Medulla oblongata (tissue), 1 donor: ENCODE measurements at regions not wholly inside any gene's neighbourhood (a gene's known extent, or its start where the extent isn't known, plus 50 kb on each side); places are given as distances from the start of the nearest gene placed in this dataset.

Experiments
- DNase-seq: peaks from one replicate; pipeline ENCODE4 v3.0.0-alpha.2; 2015; ENCODE audit errors: extremely low spot score

GRCh38 chr3:157807280-157807679 lies 298.9 kb downstream of the SHOX2 start:
- no peak for DNase-seq

GRCh38 chr3:157805538-157805937 lies 300.7 kb downstream of the SHOX2 start:
- DNase-seq = no peak

- DNase-seq = no peak
Observed at GRCh38 chr3:157794771-157795170, 291.6 kb upstream of the VEPH1 start.

GRCh38 chr3:157793745-157794144 lies 290.5 kb upstream of the VEPH1 start:
- DNase-seq = no peak

- DNase-seq = no peak
Observed at GRCh38 chr3:157789162-157789561, 285.9 kb upstream of the VEPH1 start.

GRCh38 chr3:157786618-157787017 lies 283.4 kb upstream of the VEPH1 start:
- DNase-seq = no peak

GRCh38 chr3:157786211-157786610 lies 283.0 kb upstream of the VEPH1 start:
- DNase-seq = no peak

- no peak for DNase-seq
Observed at GRCh38 chr3:157785102-157785826, 282.0 kb upstream of the VEPH1 start.

GRCh38 chr3:157782236-157782635 lies 279.0 kb upstream of the VEPH1 start:
- DNase-seq = no peak

GRCh38 chr3:157776861-157777260 lies 273.6 kb upstream of the VEPH1 start:
- DNase-seq = no peak

- no peak for DNase-seq
Observed at GRCh38 chr3:157775446-157775845, 272.2 kb upstream of the VEPH1 start.

GRCh38 chr3:157769378-157769777 lies 266.2 kb upstream of the VEPH1 start:
- no peak for DNase-seq

- DNase-seq = no peak
Observed at GRCh38 chr3:157767607-157768006, 264.4 kb upstream of the VEPH1 start.

GRCh38 chr3:157763644-157764043 lies 260.4 kb upstream of the VEPH1 start:
- no peak for DNase-seq

GRCh38 chr3:157759311-157759710 lies 256.1 kb upstream of the VEPH1 start:
- DNase-seq = no peak

GRCh38 chr3:157755233-157755632 lies 252.0 kb upstream of the VEPH1 start:
- no peak for DNase-seq

- DNase-seq = no peak
Observed at GRCh38 chr3:157754451-157754850, 251.2 kb upstream of the VEPH1 start.

GRCh38 chr3:157753787-157754136 lies 250.5 kb upstream of the VEPH1 start:
- DNase-seq = no peak

- DNase-seq = no peak
Observed at GRCh38 chr3:157752956-157753786, 250.0 kb upstream of the VEPH1 start.

GRCh38 chr3:157752554-157752953 lies 249.3 kb upstream of the VEPH1 start:
- no peak for DNase-seq

- no peak for DNase-seq
Observed at GRCh38 chr3:157751386-157751785, 248.2 kb upstream of the VEPH1 start.

- no peak for DNase-seq
Observed at GRCh38 chr3:157746391-157746790, 243.2 kb upstream of the VEPH1 start.

- DNase-seq = no peak
Observed at GRCh38 chr3:157741607-157742006, 238.4 kb upstream of the VEPH1 start.
